ENCODE measurements at regions not wholly inside any gene's neighbourhood (a gene's known extent, or its start where the extent isn't known, plus 50 kb on each side); places are given as distances from the start of the nearest gene placed in this dataset.

- no peak for DNase-seq (ENCODE audit: low read depth)
These were observed 366.2 kb downstream of the DHX35 start for GRCh38 chr20:39328347-39328746.

DNA sequence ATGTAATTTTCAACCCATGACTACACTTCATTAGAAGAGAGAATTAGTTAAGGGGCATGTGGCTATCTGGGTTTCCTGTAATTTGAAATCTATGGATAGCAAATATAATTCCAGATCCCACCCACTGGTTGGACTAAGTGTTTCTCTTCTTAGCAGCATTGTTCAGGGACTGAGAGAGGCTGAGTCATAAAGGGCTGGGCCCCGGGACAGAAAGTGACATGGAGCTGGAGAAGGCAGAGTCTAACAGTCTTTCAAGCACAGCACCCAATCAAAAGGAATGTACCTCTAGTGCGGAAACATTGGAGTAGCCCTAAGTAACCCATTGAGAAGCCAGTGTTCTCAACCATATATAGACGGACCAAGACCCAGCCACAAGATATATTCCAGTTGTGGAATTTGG, 363.9 kb downstream of the DHX35 start:
- DNase-seq (ENCODE audit: low read depth), result no peak

DNA sequence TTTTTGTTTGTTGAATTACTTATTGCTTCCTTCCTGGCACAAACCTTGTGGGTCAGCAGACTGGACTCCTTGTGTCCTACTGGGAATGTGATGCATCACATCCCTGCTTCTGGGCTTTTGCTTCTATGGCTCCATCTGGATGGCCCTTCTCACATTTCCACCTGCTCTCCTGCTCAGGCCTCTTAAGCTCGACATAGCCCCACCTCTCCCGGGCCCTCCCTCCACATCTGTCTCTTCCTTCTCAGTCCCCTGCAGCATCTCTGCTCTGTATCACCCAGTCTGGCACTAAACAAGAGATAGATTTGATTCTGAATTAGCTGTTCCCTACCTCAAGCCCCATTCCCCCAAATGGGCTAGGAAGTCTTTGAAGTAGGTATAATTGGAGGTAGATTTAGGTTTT, 356.8 kb downstream of the DHX35 start:
- no peak for DNase-seq (ENCODE audit: low read depth)

GRCh38 chr20:39312676-39313075, 350.5 kb downstream of the DHX35 start:
- DNase-seq (ENCODE audit: low read depth), result no peak

DNA sequence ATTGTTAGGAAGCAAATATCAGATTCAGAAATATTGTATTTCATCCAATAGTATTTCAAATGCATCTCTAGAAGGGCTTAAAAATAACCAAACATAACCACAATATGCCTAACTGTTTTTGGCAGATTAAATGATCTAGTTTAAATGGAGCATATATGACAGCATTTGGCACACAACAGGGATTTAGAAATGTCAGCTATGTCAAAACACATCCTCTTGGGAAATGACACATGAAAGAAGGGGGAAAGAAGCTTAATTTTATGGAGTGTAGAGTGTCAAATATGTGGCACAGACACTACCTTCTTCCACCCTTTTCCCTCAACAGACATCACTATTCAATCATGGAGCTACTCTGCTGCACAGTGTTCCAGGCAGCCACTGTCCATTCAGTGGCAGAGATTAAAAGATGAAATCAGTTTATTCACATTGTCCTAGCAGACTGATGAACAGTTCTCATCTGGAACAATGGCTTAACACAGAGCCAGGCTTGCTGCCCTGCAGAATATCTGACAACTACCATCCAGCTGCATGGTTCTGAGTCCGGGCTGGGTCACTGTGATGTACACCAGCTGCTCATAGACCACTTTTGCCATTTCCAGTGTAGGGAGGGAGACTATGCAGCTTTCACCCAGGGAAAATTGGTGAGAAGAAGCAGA, 349.8 kb downstream of the DHX35 start:
- DNase-seq (ENCODE audit: low read depth), result no peak

GRCh38 chr20:39310363-39310995, 348.3 kb downstream of the DHX35 start:
- no peak for DNase-seq (ENCODE audit: low read depth)

DNA sequence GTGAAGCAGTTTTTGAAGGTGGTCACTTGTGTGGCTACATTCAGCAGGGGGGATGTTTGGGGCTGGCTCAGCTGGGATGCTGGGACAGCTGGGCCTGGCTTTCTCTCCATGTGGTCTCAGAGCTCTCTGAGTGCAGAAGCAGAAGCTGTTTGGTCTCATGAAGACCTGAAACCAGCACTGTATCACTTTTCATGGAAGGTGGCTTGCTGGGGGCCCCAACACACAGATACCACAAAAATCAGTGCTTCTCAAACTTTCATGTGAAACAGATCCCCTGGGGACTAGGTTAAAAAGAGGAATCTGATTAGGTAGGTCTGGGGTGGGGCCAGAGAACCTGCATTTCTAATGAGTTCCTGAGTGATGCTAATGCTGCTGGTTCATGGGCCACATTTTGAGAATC, 347.3 kb downstream of the DHX35 start:
- no peak for DNase-seq (ENCODE audit: low read depth)

- DNase-seq (ENCODE audit: low read depth), result no peak
These were observed 340.2 kb downstream of the DHX35 start for GRCh38 chr20:39302312-39302711.

- no peak for DNase-seq (ENCODE audit: low read depth)
These were observed 337.6 kb downstream of the DHX35 start for GRCh38 chr20:39299783-39300182.

DNA sequence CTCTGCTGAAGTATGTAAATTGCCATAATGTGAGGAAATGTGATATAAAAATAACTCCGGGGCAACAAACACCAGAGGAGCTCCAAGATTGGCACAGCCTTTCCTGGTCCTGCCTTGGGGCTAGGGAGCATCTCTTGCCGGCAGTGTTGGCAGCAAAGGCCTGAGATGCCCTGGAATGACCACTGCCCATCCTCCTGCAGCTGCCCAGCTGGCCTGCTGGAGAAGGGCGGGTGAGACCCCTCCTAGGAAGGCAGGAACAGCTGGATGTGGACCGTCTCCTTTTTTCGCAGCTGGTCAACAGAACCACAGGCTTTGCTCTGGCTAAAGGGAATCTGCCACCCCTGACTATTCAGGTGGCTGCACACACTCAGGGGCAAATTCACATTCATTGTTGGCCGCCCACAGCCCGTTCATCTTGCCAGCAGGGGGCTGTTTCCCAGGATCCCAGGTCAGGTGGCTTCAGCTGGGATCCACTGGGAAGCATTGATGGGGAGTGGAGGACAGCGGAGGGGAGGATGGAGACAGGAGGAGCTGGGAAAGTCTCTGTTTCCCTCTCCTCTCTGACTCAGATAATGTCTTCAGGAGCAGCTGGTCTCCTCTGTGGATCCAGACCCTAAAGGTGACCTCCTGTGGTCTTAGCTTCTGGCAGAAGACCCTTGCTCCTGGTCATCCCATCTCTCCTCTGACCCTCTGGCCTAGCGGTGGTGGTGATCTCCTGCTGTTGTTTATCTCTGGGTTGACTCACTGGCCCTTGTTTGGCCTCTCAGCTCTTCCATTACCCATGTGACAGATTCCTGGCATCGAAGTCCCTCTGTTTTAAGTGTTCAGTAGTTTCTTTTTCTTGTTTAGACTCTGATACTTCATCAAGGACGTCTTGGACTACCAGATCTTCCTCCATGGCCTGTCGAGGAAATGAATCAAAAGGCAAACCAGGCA, 336.7 kb downstream of the DHX35 start:
- DNase-seq (ENCODE audit: low read depth), result no peak

- no peak for DNase-seq (ENCODE audit: low read depth)
These were observed 336.0 kb downstream of the DHX35 start for GRCh38 chr20:39298121-39298520.

- DNase-seq (ENCODE audit: low read depth), result no peak
These were observed 333.2 kb downstream of the DHX35 start for GRCh38 chr20:39295301-39295700.

- no peak for DNase-seq (ENCODE audit: low read depth)
These were observed 332.1 kb downstream of the DHX35 start for GRCh38 chr20:39294137-39294725.

GRCh38 chr20:39292193-39292736, 330.1 kb downstream of the DHX35 start:
- DNase-seq (ENCODE audit: low read depth), result no peak

DNA sequence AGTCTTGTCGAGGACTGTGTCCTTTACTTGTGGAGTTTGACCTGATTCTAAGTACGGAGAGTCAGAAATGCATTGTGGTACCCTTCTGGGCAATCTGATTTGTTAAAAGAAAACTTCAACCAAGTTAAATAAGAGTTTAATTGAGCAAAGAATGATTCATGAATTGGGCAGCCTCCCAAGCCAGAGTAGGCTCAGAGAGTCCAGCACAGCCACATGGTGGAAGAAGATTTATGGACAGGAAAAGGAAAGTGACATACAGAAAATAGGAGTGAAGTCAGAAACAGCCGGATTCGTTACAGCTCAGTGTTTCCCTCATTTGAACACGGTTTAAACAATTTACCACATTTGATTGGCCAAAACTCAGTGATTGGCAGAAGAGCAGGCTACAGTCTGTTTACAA, 329.2 kb downstream of the DHX35 start:
- peak; percentile 17 for DNase-seq (ENCODE audit: low read depth)

DNA sequence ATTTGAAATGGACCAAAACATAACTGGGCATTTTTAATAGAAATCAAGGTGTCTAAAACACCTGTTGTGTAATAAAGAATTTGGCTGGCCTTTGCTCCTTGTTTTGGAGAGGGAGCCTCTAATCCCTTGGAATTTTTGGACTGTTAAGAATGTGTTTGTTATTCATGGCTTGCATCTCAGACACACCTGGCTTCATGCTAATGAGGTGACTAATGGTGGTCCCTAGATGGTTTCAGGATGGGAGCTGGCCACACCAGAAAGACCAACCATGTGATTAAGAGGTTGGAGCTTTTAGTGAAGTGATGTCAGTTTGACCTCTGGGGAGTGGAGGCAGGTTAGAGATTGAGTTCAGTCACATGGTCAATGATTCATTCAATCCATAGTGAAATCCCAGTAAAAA, 328.4 kb downstream of the DHX35 start:
- DNase-seq (ENCODE audit: low read depth), result no peak

DNA sequence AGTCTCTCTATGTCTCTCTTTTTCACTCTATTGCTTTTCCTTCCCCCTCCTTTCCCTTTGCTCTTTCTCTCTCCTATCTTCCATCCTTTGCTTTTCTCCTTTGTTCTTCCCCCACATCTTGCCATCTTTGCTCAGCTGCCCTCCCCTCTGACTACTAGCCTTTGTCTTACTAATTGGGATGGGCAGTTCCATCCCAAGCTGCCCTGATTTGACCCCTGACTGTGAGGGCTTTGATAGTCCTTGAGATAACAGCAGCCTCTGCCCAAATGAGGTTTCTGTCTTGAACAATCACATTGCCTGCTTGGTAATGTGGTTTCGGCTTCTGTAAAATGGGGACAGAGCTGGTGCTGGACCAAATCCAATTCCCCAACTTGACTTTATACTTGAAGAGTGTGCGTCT, 327.7 kb downstream of the DHX35 start:
- DNase-seq (ENCODE audit: low read depth), result no peak

- no peak for DNase-seq (ENCODE audit: low read depth)
These were observed 327.2 kb downstream of the DHX35 start for GRCh38 chr20:39289316-39289715.

DNA sequence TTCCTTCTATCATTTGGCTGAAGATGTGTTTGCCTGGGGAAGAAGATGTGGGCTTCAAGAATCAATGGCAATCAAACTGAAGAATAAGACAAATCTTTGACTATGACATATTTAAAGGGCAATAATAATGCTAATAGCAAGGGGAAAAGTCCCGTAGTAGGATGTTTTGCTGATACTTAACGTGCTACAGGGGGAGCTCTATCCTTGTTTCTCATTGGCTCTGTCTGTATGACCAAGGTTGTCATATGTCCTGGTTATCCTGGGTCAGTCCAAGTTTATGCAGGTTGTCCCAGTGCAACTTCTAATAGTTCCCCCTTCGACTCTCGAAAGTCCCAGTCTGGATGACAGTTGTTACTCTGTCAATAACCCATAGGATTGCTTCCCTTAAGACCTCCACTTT, 321.3 kb downstream of the DHX35 start:
- DNase-seq (ENCODE audit: low read depth), result no peak

- no peak for DNase-seq (ENCODE audit: low read depth)
These were observed 320.5 kb downstream of the DHX35 start for GRCh38 chr20:39282619-39283092.

GRCh38 chr20:39280875-39281274, 318.7 kb downstream of the DHX35 start:
- DNase-seq (ENCODE audit: low read depth), result no peak

DNA sequence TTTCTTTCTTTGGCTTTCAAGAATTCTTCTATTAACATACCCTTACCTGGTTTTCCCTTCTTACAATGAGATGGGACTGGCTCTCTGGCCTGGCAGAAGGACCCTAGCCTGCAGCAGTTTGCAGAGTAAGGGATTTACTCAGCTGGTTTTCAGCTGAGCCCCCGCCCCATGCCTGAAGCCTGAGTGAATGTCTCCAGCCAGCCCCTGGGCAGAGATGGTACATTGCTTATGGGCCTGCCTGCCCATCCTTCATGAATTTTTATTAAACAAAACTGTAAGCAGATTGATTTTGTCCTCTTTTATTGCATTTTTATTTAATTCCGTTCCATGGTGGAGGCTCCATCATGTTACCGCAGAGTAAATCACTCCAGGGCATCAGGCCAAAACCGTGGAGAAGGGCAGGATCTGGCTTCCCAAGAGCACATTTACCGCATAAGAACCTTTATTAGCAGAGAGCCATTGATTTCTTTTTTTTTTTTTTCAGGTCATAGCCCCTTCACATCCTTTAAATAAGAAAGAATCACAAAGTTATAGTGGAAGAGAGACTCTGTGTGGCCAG, 316.2 kb downstream of the DHX35 start:
- no peak for DNase-seq (ENCODE audit: low read depth)

All from Daoy (cell line).